HCT116 (cell line): ENCODE measurements at regions not wholly inside any gene's neighbourhood (a gene's known extent, or its start where the extent isn't known, plus 50 kb on each side); places are given as distances from the start of the nearest gene placed in this dataset.

Experiments
- ATAC-seq: fragments of 200-7000 bp; cut with Tn5 transposase; 2 replicates; pipeline ENCODE4 v1.9.1; 2020; ENCODE audit warnings: mild to moderate bottlenecking, moderate library complexity
- BruUV-seq: library from RNA; stranded (reverse); fragments of 400-500 nt; replicated peaks from 2 replicates; lab custom pipeline; 2021; lab: Mats Ljungman, UMichigan
- CTCF ChIA-PET: fragments of 300-600 bp; sonication (Branson Sonifier 250); formaldehyde crosslinking; loops from one replicate; lab custom pipeline; 2021; ENCODE audit warnings: antibody characterized with exemption; lab: Charles Lee
- POLR2A ChIA-PET: fragments of 300-600, 350-600 bp; sonication (Branson Sonifier 250); formaldehyde crosslinking; loops from one replicate; lab custom pipeline; 2021; ENCODE audit warnings: antibody characterized with exemption; lab: Charles Lee
- RAD21 ChIA-PET, 2 experiments: fragments of 300-600 bp; sonication (Branson Sonifier 250); formaldehyde crosslinking; loops; one replicate each; lab custom pipeline; 2023; ENCODE audit warnings: low total read pairs in 2 of 2; ENCODE audit not compliant: uncharacterized antibody in 2 of 2, unreplicated experiment in 2 of 2, low non-redundant PET in 1 of 2; lab: Charles Lee
- DNase-seq: peaks from one replicate; pipeline ENCODE4 v3.0.0-alpha.2; 2010; ENCODE audit warnings: low read depth, low spot score
- H2AFZ ChIP-seq: fragments of 200-600 bp; shearing (Covaris generic), sonication (generic); 2 replicates; pipeline ENCODE4 v1.6.1; 2017; ENCODE audit warnings: low read depth, mixed run types, mixed read lengths, antibody characterized with exemption, low read length; ENCODE audit not compliant: poor library complexity, severe bottlenecking
- H3K27ac ChIP-seq: 2 replicates; pipeline ENCODE4 v1.5.1; 2012; ENCODE audit warnings: low read depth, low read length
- H3K27me3 ChIP-seq: fragments of 200-600 bp; sonication (generic); 2 replicates; pipeline ENCODE4 v1.6.1; 2016; ENCODE audit warnings: mixed run types, low read length, mixed read lengths; ENCODE audit not compliant: insufficient read depth
- H3K36me3 ChIP-seq, 2 experiments: fragments of 200-500 bp in 1 of 2; fragments of 200-600 bp in 1 of 2; sonication (Bioruptor generic) in 1 of 2; sonication (generic) in 1 of 2; 2 replicates each; pipeline versions ENCODE4 v1.5.1 to v1.6.1; 2014 to 2016; ENCODE audit warnings: low read length in 2 of 2, inconsistent platforms in 1 of 2, mixed read lengths in 1 of 2, mixed run types in 1 of 2; ENCODE audit not compliant: insufficient read depth in 2 of 2, control insufficient read depth in 1 of 2
- H3K4me1 ChIP-seq, 2 experiments: fragments of 200-600 bp in 1 of 2; sonication (generic) in 1 of 2; 2 replicates each; pipeline versions ENCODE4 v1.5.1 to v1.6.1; 2012 to 2017; ENCODE audit warnings: low read length in 2 of 2, inconsistent platforms in 1 of 2, mild to moderate bottlenecking in 1 of 2, mixed read lengths in 1 of 2, mixed run types in 1 of 2, moderate library complexity in 1 of 2; ENCODE audit not compliant: insufficient read depth in 2 of 2, control insufficient read depth in 1 of 2
- H3K4me2 ChIP-seq: fragments of 200-600 bp; sonication (generic); 2 replicates; pipeline ENCODE4 v1.6.1; 2017; ENCODE audit warnings: mixed run types, low read length, mixed read lengths
- H3K4me3 ChIP-seq, 2 experiments: fragments of 200-600 bp in 1 of 2; sonication (generic) in 1 of 2; replicated peaks in 1 of 2; 2 replicates each; pipeline ENCODE4 v1.5.1; 2011 to 2016; ENCODE audit warnings: low read length in 2 of 2, control low read depth in 1 of 2, low read depth in 1 of 2, mild to moderate bottlenecking in 1 of 2, mixed read lengths in 1 of 2, mixed run types in 1 of 2
- H3K79me2 ChIP-seq: fragments of 200-600 bp; sonication (generic); 2 replicates; pipeline ENCODE4 v1.6.1; 2017; ENCODE audit warnings: mild to moderate bottlenecking, mixed run types, low read length, moderate library complexity, mixed read lengths; ENCODE audit not compliant: insufficient read depth
- H3K9ac ChIP-seq: fragments of 200-600 bp; sonication (generic); 2 replicates; pipeline ENCODE4 v1.6.1; 2016; ENCODE audit warnings: low read length, mixed read lengths
- H3K9me2 ChIP-seq: fragments of 200-600 bp; sonication (generic), shearing (Covaris generic); 2 replicates; pipeline ENCODE4 v1.6.1; 2017; ENCODE audit warnings: mixed run types, mild to moderate bottlenecking, moderate library complexity; ENCODE audit not compliant: insufficient read depth
- H3K9me3 ChIP-seq, 2 experiments: fragments of 200-500 bp in 1 of 2; fragments of 200-600 bp in 1 of 2; sonication (Bioruptor generic) in 1 of 2; sonication (generic) in 1 of 2; 2 replicates each; pipeline ENCODE4 v1.6.1; 2014 to 2017; ENCODE audit warnings: low read length in 2 of 2, mixed read lengths in 2 of 2, inconsistent platforms in 1 of 2, low read depth in 1 of 2, mild to moderate bottlenecking in 1 of 2, mixed run types in 1 of 2, moderate library complexity in 1 of 2; ENCODE audit not compliant: control insufficient read depth in 1 of 2, insufficient read depth in 1 of 2
- H4K20me1 ChIP-seq: fragments of 200-600 bp; sonication (generic), shearing (Covaris generic); 2 replicates; pipeline ENCODE4 v1.6.1; 2017; ENCODE audit warnings: mixed run types, mild to moderate bottlenecking, moderate library complexity; ENCODE audit not compliant: insufficient read depth
- ATF3 ChIP-seq: IDR thresholded peaks from 2 replicates; pipeline ENCODE4 v1.6.1; 2012
- CBX3 ChIP-seq: IDR thresholded peaks from 2 replicates; pipeline ENCODE4 v1.6.1; 2012; ENCODE audit warnings: low read depth
- CEBPB ChIP-seq: IDR thresholded peaks from 2 replicates; pipeline ENCODE4 v1.6.1; 2012; ENCODE audit warnings: low read depth
- CTCF ChIP-seq, 3 experiments: fragments of 200-600 bp in 1 of 3; sonication (generic) in 1 of 3; IDR thresholded peaks in 2 of 3; conservative IDR thresholded peaks in 1 of 3; 2 replicates each; pipeline ENCODE4 v1.5.1; 2012 to 2017; ENCODE audit warnings: low read depth in 2 of 3, low read length in 2 of 3, antibody characterized with exemption in 1 of 3, borderline replicate concordance in 1 of 3, control low read depth in 1 of 3, mild to moderate bottlenecking in 1 of 3, mixed read lengths in 1 of 3, mixed run types in 1 of 3, moderate library complexity in 1 of 3; ENCODE audit not compliant: insufficient read depth in 1 of 3
- EGR1 ChIP-seq: IDR thresholded peaks from 2 replicates; pipeline ENCODE4 v1.6.1; 2012; ENCODE audit warnings: low read depth
- ELF1 ChIP-seq: IDR thresholded peaks from 2 replicates; pipeline ENCODE4 v1.6.1; 2012; ENCODE audit warnings: low read depth, borderline replicate concordance
- EZH2 ChIP-seq: fragments of 200-600 bp; sonication (generic); IDR thresholded peaks from 2 replicates; pipeline ENCODE4 v1.6.1; 2017; ENCODE audit warnings: antibody characterized with exemption, mixed run types
- FOSL1 ChIP-seq: IDR thresholded peaks from 2 replicates; pipeline ENCODE4 v1.6.1; 2012; ENCODE audit warnings: low read depth
- JUND ChIP-seq: IDR thresholded peaks from 2 replicates; pipeline ENCODE4 v1.6.1; 2012
- MAX ChIP-seq: IDR thresholded peaks from 2 replicates; pipeline ENCODE4 v1.6.1; 2012
- POLR2A ChIP-seq: IDR thresholded peaks from 2 replicates; pipeline ENCODE4 v1.7.0; 2011; ENCODE audit warnings: borderline replicate concordance; ENCODE audit not compliant: insufficient read depth, insufficient read length; ENCODE audit errors: extremely low read depth
- POLR2AphosphoS5 ChIP-seq: IDR thresholded peaks from 2 replicates; pipeline ENCODE4 v1.6.1; 2011; ENCODE audit warnings: mild to moderate bottlenecking, low read depth, low read length, moderate library complexity
- RAD21 ChIP-seq: IDR thresholded peaks from 2 replicates; pipeline ENCODE4 v1.6.1; 2012; ENCODE audit warnings: low read depth, mild to moderate bottlenecking
- SIN3A ChIP-seq: IDR thresholded peaks from 2 replicates; pipeline ENCODE4 v1.6.1; 2012; ENCODE audit warnings: low read depth
- SP1 ChIP-seq: IDR thresholded peaks from 2 replicates; pipeline ENCODE4 v1.6.1; 2012; ENCODE audit warnings: low read depth
- SRF ChIP-seq: IDR thresholded peaks from 2 replicates; pipeline ENCODE4 v1.6.1; 2012; ENCODE audit warnings: low read depth
- TCF7L2 ChIP-seq: IDR thresholded peaks from 2 replicates; pipeline ENCODE4 v1.7.0; 2011; ENCODE audit warnings: borderline replicate concordance, inconsistent platforms; ENCODE audit not compliant: insufficient read depth, insufficient read length; ENCODE audit errors: extremely low read depth
- YY1 ChIP-seq: IDR thresholded peaks from 2 replicates; pipeline ENCODE4 v1.6.1; 2011; ENCODE audit warnings: low read length, low read depth, moderate library complexity, mild to moderate bottlenecking; ENCODE audit not compliant: insufficient replicate concordance; ENCODE audit errors: extremely low read depth
- ZFX ChIP-seq: fragments of 450-650 bp; IDR thresholded peaks from 2 replicates; pipeline ENCODE4 v1.6.1; 2017
- intact Hi-C: fragments of 100-400 bp; cut with micrococcal nuclease; formaldehyde crosslinking; loops from 2 replicates; pipeline ENCODE4 v1.10.0; 2022
- TF ChIP-seq, protein P1 (sequence below): IDR thresholded peaks from 2 replicates; pipeline ENCODE4 v1.6.1; 2011; ENCODE audit warnings: mild to moderate bottlenecking, low read length, moderate library complexity; ENCODE audit not compliant: insufficient replicate concordance; ENCODE audit errors: extremely low read depth

DNA sequence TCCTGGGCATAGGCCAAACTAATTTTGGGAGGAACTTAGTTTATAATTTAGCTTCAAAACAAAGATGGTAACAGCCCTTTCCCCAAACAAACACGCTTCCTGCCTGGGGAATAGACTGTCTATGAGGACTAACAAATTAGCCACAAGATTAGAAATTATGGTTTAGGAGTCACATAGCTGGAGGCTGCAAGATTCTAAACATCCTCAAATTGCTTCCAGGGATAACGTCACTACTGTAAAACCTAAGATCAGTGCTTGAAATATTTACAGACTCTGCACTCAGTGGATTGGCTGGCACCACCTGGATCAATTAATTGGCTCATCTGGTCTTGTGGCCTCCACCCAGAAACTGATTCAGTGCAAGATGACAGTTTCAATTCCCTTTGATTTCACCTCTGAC is 118.0 kb upstream of the TACR1 start (continued):
- TF ChIP-seq, protein P1, sequence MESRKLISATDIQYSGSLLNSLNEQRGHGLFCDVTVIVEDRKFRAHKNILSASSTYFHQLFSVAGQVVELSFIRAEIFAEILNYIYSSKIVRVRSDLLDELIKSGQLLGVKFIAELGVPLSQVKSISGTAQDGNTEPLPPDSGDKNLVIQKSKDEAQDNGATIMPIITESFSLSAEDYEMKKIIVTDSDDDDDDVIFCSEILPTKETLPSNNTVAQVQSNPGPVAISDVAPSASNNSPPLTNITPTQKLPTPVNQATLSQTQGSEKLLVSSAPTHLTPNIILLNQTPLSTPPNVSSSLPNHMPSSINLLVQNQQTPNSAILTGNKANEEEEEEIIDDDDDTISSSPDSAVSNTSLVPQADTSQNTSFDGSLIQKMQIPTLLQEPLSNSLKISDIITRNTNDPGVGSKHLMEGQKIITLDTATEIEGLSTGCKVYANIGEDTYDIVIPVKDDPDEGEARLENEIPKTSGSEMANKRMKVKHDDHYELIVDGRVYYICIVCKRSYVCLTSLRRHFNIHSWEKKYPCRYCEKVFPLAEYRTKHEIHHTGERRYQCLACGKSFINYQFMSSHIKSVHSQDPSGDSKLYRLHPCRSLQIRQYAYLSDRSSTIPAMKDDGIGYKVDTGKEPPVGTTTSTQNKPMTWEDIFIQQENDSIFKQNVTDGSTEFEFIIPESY = no peak
- no peak for TF ChIP-seq ATF3
- no peak for TF ChIP-seq JUND
- TF ChIP-seq CBX3 = no peak
- no peak for TF ChIP-seq CEBPB

GRCh38 chr2:75315436-75315835 is 116.1 kb upstream of the TACR1 start:
- no peaks in the 10 kb centered on the region for H3K9me2 ChIP-seq
- intact Hi-C loops = no loop called here
- H3K9ac ChIP-seq = no peak overlapping the region
- H2AFZ ChIP-seq = no peak overlapping the region
- H3K4me1 ChIP-seq = no peaks in the 10 kb centered on the region
- RAD21 ChIA-PET = no interaction called here
- TF ChIP-seq EGR1 = no peak
- no peak for TF ChIP-seq POLR2A
- no peak for TF ChIP-seq RAD21
- no peak for TF ChIP-seq MAX
- TF ChIP-seq SRF = no peak
- TF ChIP-seq FOSL1 = no peak
- no peak for TF ChIP-seq ZFX
- no peak for TF ChIP-seq CEBPB
- no peak for TF ChIP-seq POLR2AphosphoS5
- TF ChIP-seq SIN3A = no peak
- TF ChIP-seq TCF7L2 = no peak
- TF ChIP-seq ELF1 = no peak
- TF ChIP-seq SP1 = no peak
- no peak for TF ChIP-seq CBX3
- TF ChIP-seq, protein P1 = no peak
- TF ChIP-seq EZH2 = no peak
- TF ChIP-seq CTCF (IDR thresholded peaks at IDR 0.05 in 2 of 3, conservative IDR thresholded peaks at IDR 0.05 in 1 of 3; ENCODE audit: borderline replicate concordance in 1 of 3, insufficient read depth in 1 of 3, low read depth in 2 of 3, low read length in 2 of 3) = no peak
- TF ChIP-seq ATF3 = no peak
- TF ChIP-seq YY1 = no peak
- CTCF ChIA-PET = no interaction called here
- DNase-seq (no peak), ATAC-seq (no peak)
- no TSS peak for BruUV-seq
- peaks cover 5% of the 10 kb centered on the region for H3K27me3 ChIP-seq
- no peak overlapping the region for H3K4me3 ChIP-seq
- H3K27ac ChIP-seq = no peak overlapping the region
- no peaks in the 10 kb centered on the region for H4K20me1 ChIP-seq
- H3K79me2 ChIP-seq = no peaks in the 10 kb centered on the region
- POLR2A ChIA-PET = no interaction called here
- no peak overlapping the region for H3K4me2 ChIP-seq
- H3K36me3 ChIP-seq = no peaks in the 10 kb centered on the region
- no peaks in the 10 kb centered on the region for H3K9me3 ChIP-seq
